NCI-H526 (cell line): ENCODE measurements at regions not wholly inside any gene's neighbourhood (a gene's known extent, or its start where the extent isn't known, plus 50 kb on each side); places are given as distances from the start of the nearest gene placed in this dataset.
"Not testable (repeated sequence)": the region's sequence is repeated elsewhere in the genome, so short reads cannot be mapped to it uniquely, and the experiment has no call there.

ENCODE experiments used
- DNase-seq, 2 experiments: peaks; one replicate each; lab custom pipeline; 2025; lab: John Stamatoyannopoulos, UW

DNA sequence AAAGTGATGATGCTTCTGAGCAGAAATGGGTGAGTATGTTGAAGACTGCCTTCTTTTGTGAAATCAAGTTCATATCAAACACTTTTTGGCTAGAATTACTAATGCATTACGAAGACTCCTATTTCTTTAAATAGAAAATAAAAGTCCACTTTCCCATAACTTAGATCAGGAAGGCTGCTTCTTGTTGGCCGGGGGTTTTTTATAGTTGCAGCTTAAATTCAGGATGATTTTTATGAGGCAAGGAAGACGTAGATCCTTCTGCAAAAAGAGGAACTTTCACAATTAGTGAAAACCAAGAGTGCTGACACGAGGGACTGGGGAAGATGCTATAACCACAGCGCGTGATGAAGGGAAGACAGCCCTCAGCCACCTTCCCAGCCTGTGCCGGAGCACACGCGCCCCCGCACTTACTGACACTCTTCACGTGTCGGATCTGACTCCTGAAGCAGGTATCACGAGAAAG, 206.1 kb upstream of the PRDM1 start:
- no peak for DNase-seq

DNA sequence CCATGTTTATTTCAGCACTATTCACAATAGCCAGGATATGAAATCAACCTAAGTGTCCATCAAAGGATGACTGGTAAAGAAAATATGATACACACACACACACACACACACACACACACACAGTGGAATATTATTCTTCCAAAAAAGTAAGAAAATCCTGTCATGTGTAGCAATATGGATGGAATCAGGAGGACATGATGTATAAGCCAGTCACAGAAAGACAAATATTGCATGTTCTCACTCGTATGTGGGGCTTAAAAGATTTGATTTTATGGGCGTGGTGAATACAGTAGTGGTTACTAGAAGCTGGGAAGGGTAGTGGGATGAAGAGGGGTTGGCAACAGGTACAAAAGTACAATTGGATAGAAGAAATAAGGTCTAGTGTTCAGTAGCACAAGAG, 207.0 kb upstream of the PRDM1 start:
- DNase-seq, result no peak

DNA sequence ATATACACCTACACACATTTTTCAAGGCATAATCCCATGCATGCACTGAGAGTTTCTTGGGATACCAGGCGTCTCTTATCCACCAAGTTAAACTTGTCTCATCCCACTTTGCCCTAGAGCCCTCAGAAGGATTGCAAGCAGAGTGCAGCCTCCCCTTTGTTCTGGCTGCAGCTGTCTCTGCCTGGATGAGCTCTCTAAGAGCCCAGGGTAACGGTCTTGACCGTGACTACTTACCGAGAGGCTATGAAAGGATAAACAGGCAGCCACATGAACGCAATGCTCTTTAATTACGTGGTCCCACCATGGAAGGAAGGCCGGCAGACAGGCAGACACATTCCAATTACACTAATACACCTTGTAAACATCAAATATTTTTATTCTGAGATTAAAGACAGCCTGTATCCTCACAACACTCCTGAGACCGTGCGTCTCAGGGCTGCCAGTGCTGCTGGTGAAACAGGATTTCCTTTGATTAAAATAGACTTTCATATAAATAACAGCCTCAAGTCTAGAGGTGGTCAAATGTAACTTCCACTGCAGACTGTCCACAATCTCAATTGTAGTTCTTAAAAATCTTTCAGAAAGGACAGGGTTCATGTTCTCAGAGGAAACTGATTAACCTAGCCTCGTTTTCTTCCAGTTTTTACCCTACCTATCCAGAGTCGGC, 210.0 kb upstream of the PRDM1 start:
- DNase-seq, result no peak

DNA sequence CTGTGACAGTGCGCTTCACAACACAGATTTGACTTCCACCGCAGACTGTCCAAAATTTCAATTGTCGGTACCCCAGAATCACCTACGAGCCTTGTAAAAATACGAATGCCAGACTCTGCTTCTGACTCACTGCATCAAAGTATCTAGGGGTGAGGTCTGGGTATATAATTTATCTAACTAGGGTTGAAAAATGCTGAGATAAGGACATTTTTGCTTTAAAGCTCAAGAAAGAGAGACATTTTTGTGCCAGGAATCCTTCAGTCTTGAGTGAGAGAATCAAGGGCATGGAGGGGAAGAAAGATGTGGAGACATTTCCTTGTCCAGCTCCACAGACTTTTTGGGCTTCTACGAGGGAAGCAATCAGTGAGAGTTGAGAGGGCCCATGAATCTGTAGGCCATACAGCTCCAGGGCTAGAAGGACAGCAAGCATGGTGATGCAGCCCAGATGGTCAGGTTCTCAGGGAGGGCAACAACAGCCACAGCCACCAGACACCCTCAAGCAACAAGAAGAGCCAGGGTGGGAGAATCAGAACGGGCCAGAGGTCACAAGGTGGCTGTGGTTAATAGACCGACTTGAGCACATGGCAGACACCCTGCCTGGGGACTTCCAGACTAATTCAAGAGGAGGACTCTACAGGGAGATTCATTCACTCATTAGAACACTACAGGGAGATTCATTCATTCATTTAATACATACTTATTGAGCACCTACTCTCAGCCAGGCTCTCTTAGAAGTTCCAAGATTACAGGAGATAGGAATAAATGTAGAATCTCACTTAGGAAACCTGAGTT, 211.1 kb upstream of the PRDM1 start:
- no peak for DNase-seq

DNA sequence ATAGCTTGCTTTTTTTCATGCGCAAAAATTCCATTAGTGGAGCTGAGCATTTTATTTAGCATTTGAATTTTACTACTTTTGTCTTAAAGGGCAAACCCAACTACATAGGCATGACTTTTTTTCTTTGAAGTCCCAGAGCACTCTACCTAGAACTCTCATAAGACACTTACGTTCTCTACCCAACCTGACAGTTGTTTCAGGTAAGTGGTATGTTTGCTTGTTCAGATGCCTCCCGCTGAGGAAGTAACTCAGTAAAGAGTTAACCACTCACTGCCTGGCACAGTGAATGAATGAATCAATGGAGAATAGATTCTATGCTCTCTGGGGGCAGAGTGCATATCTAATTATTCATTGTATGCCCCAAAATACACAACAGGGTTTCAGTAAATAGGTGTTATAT, 212.3 kb upstream of the PRDM1 start:
- DNase-seq, result no peak

DNA sequence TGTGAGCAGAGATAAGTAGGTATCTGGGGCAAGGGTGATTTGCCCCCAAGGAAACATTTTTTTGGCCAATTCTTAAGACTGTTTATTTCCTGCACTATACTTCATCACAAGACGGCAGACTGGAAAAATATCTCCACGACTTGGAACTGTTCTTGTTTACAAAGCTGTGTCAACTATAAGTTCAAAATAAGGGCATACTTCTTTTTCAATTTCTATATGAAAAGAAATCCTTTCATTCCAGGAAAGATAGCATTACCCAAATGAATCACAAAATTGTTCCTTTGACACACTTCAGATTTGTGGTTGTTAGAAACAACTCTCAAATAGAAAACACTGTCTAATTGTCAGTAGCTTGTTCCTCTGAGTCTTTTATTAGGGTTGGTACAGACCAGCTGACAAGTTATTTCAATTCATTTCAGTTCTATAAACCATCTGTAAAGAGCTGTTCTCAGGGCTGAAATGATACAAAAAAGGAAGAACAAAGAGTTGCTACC, 212.9 kb upstream of the PRDM1 start:
- DNase-seq, result no peak

DNA sequence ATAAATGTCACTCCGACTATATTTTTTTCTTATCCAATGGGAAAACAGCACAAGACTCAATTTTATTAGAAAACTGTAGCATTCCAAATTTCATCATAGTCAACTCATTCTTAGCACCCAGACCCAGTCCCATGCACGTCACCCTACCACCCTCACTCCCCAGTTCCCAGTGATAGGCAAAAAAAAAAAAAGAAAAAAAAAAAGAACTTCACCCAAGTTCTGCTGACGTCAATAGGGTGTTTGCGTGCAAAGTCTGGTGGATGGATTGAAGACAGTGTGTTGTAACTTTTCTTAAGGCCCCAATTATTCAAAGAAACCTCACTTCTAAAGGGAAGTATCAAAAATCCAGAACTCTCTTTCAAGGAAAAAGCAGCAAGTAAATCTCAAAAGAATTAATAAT, 213.9 kb upstream of the PRDM1 start:
- DNase-seq, result no peak

DNA sequence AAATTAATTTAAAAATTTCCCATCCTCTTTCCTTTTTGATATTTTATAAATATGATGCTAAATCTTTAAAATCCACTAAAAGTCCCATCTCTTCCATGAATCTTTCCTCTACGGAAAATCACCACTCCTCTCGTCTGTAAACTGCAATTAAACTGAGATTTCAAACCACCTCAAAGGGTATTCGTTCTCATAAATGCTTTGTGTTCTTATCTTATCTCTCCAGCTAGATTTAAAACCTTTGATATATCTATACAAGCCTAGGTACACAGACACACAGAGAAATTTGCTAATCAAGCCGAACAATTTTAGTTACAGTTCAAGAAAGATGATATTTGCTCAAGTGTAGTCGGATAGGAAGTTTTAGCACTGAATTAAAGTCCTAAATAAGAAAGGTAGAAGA, 214.6 kb upstream of the PRDM1 start:
- DNase-seq, result no peak

DNA sequence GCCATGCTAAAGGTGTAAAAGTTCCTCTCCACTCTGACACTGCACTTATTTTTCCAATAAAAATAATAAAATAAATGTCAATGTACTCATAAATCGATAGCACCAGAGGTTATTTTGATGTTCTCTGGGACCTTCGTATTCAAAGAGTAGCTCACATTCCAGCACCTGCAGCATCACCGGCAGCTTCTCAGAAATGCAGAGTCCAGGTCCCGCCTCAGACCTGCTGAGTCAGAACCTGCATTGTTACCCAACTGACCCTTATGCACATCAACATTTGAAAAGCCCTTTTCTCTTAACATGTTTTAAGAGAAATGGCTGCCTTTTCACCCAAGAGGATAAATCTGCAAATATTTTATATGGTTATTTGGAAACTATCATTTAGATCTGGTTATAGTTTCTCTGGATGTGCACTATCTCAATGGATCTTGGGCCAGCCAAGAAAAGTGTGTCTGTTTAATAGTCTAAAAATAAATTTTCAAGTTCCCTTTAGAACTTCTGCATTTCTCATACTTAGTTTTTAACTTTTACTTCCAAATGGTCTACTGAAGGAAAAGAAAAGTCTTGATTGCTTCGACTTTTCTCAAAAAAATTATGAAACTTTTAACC, 216.2 kb upstream of the PRDM1 start:
- DNase-seq, result no peak

DNA sequence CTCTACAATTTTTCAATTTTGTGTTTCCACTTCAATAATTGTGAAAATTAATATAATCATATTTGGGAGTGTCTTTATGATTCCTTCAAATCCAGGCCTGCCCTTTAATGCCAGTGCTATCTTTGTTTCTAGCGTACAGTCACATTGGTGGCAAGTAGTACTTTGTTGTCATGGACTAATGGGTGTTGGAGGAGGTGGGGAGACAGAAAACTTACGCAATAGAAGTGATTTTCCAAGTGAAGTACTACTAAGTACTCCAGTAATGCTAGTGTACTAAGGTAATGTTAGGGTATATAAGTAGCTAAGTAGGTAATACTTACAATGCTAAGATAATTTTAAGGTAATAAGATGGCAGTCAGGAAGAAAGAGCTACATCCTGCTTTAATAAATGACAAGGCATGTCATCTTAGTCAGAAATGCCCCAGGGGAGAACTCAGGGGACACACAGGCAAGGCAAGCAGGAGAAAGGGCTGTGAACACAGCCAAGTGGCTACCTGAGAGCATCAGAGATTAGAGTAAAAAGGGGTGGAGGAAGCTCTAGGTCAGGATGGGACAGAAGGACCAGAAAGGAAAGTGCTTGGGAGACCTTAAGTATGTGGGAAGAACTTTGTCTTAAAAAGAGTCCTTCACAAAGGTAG, 217.2 kb upstream of the PRDM1 start:
- no peak for DNase-seq

DNA sequence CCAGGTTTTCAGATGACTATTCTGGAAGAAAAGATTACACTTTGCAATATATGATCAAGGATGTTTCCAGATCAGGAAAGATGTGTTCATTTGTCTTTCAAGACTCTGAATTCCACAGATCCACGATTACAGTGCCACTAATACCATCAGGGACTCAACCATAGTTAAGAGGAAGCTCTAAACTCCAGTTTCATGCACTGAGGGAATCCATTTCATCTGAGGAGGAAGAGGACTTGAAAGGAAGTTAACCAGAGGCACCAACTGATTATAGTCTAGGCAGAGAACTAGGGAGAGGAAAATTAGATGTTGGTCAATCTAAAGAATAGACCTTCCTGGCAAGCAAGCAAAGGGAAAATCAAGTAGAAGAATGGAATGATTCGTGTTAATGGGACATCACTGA, 218.3 kb upstream of the PRDM1 start:
- no peak for DNase-seq

DNA sequence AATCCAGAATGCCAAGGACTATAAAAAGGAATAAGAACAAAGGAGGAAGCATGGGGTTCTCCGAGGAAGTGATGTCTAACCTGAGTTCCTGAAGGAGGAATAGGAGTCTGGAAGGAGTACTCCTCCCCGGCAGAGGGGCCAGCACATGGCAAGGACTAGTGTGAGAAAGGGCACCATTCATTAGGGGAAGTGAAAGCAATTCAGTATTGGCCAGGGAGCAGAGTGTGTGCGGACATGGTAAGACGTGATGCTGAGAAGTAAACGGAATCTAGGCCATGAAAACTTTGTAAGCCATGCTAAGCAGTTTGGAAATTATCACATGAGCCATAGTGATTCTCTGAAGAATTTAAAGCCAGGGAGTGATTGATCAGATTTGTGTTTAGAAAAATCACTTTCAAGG, 218.9 kb upstream of the PRDM1 start:
- no peak for DNase-seq

DNA sequence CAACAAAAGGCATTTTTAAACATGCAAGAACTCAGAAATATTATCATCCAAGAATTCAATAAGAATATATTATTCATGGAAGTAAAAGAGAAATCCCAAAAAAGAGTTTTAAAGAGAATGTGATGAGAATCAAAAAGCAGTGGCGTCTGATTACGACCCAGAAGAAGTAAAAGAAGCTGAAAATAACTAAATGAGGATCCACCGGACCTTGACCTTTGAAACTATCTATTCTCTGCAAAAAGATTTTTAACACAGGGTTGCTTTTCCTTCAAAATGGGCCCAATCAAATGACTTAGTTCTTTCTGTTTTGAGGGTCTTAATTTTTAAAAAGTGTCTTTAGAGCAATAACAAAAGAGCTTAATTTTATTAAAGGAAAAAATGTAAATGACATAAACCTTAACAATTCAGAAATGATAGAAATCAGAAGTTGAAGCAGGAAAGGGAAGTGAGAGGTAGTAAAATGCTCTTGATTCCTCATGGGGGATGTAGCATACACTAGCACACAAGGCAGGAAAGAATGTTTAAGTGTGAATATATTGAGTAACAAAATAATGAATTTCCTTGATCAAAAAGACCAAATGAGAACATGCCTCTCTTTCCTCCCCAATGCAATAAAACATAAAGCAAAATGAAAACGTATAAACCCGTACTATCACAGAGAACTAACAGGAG, 223.1 kb upstream of the PRDM1 start:
- DNase-seq, result no peak

DNA sequence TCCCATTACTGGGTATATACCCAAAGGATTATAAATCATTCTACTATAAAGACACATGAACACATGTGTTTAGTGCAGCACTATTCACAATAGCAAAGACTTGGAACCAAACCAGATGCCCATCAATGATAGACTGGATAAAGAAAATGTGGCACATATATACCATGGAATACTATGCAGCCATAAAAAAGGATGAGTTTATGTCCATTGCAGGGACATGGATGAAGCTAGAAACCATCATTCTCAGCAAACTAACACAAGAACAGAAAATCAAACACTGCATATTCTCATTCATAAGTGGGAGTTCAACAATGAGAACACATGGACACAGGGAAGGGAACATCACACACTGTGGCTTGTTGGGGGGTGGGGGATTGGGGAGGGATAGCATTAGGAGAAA, 225.2 kb upstream of the PRDM1 start:
- not testable (repeated sequence) for DNase-seq

DNA sequence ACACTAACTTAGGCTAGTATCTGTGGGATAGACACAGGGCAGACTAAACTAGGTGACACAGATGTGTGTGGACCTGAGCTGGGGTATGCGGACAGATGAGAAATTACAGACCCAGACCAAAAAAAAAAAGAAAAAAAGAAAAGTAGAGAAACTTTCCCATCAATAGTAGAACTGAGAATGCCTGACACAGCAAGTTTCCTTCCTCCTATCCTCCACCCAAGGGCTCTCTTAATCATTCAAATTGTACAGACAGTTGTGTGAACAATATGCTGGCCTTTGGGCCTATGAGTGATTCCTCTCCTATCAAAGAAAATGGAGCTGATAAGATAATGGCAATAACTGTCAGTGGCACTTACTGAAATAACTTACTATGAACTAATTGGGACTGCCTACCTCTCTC, 226.7 kb upstream of the PRDM1 start:
- DNase-seq, result no peak

DNA sequence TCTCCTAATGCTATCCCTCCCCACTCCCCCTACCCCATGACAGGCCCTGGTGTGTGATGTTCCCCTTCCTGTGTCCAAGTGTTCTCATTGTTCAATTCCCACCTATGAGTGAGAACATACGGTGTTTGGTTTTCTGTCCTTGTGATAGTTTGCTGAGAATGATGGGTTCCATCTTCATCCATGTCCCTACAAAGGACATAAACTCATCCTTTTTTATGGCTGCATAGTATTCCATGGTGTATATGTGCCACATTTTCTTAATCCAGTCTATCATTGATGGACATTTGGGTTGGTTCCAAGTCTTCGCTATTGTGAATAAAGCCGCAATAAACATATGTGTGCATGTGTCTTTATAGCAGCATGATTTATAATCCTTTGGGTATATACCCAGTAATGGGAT, 227.5 kb upstream of the PRDM1 start:
- DNase-seq, result not testable (repeated sequence)

DNA sequence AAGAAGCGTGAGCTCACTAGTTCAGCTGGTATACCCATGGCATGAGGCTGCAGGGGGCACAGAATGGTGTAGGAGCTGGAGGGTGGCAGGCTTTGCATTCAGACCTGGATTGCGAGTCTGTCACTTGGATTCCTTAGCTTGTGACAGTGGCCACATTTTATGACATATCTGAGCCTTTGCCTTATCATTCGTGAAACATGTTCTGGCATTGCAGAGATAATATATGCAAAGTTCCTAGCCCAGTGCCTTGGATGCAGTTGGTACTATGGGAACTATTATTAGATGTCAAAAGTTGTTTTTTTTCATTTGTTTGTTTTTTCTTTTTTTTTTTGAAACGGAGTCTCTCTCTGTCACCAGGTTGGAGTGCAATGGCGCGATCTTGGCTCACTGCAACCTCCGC, 230.7 kb upstream of the PRDM1 start:
- DNase-seq, result no peak

DNA sequence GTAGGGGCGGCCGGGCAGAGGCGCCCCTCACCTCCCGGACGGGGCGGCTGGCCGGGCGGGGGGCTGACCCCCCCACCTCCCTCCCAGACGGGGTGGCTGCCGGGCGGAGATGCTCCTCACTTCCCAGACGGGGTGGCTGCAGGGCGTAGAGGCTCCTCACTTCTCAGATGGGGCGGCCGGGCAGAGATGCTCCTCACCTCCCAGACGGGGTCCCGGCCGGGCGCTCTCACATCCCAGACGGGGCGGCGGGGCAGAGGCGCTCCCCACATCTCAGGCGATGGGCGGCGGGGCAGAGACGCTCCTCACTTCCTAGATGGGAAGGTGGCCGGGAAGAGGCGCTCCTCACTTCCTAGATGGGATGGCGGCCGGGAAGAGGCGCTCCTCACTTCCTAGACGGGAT, 232.2 kb upstream of the PRDM1 start:
- not testable (repeated sequence) for DNase-seq

DNA sequence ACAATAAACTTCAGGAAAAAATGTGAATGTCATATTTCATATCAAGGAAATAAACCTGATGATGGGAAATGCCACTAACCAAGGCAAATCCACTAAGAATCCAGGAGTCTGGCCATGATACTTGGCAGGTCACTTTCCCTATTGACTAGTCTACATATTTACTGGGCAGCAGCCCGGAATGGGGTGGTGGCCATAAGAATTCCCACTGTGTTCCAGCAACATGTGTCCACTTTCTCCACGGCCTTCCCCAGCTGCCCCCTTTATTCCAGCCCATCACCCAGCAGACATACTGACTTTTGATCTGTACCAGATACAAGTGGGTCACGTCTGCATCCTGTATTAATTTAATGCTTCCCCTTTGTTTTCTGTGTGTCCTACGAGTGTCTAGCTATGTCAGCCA, 234.5 kb upstream of the PRDM1 start:
- DNase-seq, result no peak

DNA sequence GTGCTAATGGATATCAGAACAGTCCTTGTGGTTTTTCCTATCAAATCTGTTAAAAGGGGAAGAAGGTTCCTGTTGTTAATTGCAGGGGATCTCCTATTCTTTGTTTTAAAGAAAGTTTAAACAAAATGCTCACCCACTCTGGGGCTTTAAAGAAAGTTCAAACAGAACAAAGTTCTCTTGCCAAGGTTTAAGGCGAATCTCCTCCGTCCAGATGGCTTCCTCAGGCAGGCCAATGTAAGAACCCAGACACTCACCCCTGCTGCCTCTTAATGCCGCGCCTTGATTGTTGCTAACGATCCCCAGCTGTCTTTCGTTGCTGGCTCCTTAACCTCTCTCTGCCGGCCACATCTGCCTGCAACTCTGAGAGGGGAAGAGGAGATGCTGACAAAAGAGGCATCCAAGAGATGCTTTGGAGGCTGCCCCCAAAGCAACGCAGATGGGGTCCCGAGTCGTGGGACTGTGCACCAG, 235.0 kb upstream of the PRDM1 start:
- DNase-seq, result no peak

DNA sequence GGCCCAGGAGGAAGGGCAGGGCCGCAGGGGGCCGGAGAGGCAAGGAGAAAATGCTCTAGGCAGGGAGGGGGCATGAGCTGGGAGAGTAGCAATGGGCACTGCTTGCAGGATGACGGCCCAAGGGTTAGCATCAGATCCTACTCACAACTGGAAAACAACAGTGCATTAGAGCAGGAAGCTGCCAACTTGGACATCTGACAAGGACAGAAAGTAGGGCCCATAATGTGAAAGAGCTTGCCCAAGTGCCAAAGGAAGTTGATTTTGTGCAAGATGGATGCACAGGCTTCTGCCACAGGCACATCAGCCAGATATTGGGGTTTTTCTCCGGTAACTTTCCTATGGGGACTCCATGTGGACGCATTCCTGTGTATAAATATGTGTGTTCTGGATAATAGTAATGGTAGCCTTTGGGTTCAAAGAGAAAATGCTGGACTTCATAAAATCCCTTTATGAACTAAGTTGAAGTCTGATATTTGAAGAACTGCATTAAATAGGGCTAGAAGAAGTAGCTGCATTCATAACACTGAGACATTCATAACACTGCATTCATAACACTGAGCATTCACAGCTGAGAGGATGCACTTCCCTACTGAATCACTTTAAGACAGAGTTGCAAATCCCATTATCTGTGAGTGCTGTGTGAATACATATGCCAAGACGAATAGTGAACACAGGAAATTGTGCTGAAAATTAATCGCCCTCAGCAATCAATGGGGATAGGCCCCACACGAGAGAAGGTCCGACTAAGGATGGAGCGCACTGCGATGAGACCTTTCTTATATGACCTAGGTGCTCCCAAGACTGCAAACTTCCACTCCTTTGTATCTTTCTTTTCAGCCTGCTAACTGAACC, 235.6 kb upstream of the PRDM1 start:
- DNase-seq, result no peak
